GM08714 (cell line): ENCODE measurements at regions not wholly inside any gene's neighbourhood (a gene's known extent, or its start where the extent isn't known, plus 50 kb on each side); places are given as distances from the start of the nearest gene placed in this dataset.
"Not testable (repeated sequence)": the region's sequence is repeated elsewhere in the genome, so short reads cannot be mapped to it uniquely, and the experiment has no call there.

Source experiments
- H3K4me3 ChIP-seq: fragments of 200-500 bp; sonication (Bioruptor generic); 2 replicates; pipeline ENCODE4 v1.5.1; 2014; ENCODE audit warnings: mild to moderate bottlenecking, low read length, inconsistent platforms
- ZNF274 ChIP-seq: IDR thresholded peaks from 2 replicates; pipeline ENCODE4 v1.6.1; 2012; ENCODE audit warnings: mild to moderate bottlenecking, low read depth, low read length

GRCh38 chr3:152202976-152203626, 65.6 kb upstream of the MBNL1 start:
- no peak for TF ChIP-seq ZNF274
- H3K4me3 ChIP-seq = peak overlapping the region; percentile 49

GRCh38 chr3:152203652-152204051, 65.1 kb upstream of the MBNL1 start:
- H3K4me3 ChIP-seq = peak overlapping the region; percentile 49; the same call in 1 of the 2 replicates
- TF ChIP-seq ZNF274 = no peak

- no peak overlapping the region; the same call in 1 of the 2 replicates for H3K4me3 ChIP-seq
These were observed 64.5 kb upstream of the MBNL1 start for GRCh38 chr3:152204218-152204617.

GRCh38 chr3:152205097-152205593, 63.6 kb upstream of the MBNL1 start:
- no peak for TF ChIP-seq ZNF274
- H3K4me3 ChIP-seq = peak overlapping the region; percentile 20; the same call in 1 of the 2 replicates

More at GRCh38 chr3:152204218-152204617, 64.5 kb upstream of the MBNL1 start:
- TF ChIP-seq ZNF274 = no peak

DNA sequence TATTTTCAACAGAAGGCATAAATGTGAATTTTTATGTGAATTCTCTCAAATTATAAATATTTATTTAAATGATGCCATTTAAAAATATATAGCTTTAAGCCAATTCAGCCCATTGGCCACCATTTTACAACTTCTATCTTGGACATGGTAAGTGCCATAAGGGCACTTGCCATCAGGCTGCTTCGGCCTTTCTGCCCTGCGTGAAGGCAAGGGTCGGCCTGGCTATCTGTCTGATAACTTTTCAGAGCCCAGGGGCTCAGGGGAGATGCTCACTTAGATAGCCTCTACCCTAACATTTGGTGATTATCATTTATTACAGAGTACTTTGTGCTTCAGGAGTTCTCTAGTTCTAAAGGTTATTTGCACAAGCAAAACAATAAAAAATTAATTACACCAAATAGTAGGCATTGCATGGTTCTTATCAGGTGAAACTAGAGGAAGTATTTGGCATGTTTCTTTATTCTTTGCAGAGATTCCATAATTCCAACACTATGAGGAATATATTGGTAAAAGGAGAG, 62.4 kb upstream of the MBNL1 start:
- no peak for TF ChIP-seq ZNF274
- no peak overlapping the region for H3K4me3 ChIP-seq

GRCh38 chr3:152208439-152208838, 60.3 kb upstream of the MBNL1 start:
- H3K4me3 ChIP-seq = no peak overlapping the region
- TF ChIP-seq ZNF274 = no peak

- TF ChIP-seq ZNF274 = no peak
- no peak overlapping the region for H3K4me3 ChIP-seq
These were observed 59.7 kb upstream of the MBNL1 start for GRCh38 chr3:152209060-152209459.

GRCh38 chr3:152209776-152210175, 59.0 kb upstream of the MBNL1 start:
- no peak for TF ChIP-seq ZNF274
- H3K4me3 ChIP-seq = no peak overlapping the region

DNA sequence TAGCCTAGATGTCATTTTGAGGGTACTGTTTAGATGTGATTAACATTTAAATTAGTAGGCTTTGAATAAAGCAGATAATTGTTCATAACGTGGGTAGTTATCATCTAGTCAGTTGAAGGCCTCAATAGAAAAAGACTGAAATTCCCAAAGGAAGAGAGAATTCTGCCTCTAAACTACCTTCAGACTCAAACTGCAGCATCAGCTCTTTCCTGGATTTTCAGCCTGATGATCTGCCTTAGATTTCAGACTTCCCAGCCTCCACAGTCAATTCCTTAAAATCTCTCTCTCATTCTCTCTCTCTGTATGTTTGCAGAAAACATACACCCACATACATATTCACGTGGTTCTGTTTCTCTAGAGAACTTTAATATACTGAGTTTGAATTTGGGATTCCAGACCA, 58.0 kb upstream of the MBNL1 start:
- H3K4me3 ChIP-seq = no peak overlapping the region
- TF ChIP-seq ZNF274 = no peak

- no peak for TF ChIP-seq ZNF274
- no peak overlapping the region for H3K4me3 ChIP-seq
These were observed 57.1 kb upstream of the MBNL1 start for GRCh38 chr3:152211655-152212054.

- TF ChIP-seq ZNF274 = no peak
- no peak overlapping the region for H3K4me3 ChIP-seq
These were observed 55.5 kb upstream of the MBNL1 start for GRCh38 chr3:152213203-152213602.

- no peak for TF ChIP-seq ZNF274
- no peak overlapping the region for H3K4me3 ChIP-seq
These were observed 54.8 kb upstream of the MBNL1 start for GRCh38 chr3:152213938-152214337.

DNA sequence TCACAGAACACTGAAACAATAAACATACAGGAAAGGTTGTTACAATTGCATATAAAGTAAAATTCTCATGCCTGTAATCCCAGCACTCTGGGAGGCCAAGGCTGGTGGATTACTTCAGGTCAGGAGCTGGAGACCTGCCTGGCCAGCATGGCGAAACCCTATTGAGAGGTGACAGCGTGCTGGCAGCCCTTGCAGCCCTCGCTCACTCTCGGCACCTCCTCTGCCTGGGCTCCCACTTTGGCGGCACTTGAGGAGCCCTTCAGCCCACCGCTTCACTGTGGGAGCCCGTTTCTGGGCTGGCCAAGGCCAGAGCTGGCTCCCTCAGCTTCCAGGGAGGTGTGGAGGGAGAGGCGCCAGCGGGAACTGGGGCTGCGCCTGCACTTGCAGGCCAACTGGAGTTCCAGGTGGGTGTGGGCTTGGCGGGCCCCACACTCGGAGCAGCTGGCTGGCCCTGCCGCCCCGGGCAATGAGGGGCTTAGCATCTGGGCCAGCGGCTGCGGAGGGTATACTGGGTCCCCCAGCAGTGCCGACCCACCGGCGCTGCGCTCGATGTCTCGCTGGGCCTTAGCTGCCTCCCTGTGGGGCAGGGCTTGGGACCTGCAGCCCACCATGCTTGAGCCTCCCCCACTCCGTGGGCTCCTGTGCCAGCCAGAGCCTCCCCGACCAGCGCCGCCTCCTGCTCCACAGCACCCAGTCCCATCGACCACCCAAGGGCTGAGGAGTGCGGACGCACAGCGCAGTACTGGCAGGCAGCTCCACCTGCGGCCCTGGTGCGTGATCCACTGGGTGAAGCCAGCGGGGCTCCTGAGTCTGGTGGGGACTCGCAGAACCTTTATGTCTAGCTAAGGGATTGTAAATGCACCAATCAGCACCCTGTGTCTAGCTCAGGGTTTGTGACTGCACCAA, 51.5 kb upstream of the MBNL1 start:
- H3K4me3 ChIP-seq = not testable (repeated sequence)

GRCh38 chr3:152218602-152219001, 50.1 kb upstream of the MBNL1 start:
- H3K4me3 ChIP-seq = peak overlapping the region; percentile 20; the same call in 1 of the 2 replicates
- TF ChIP-seq ZNF274 = no peak
